HEK293T (cell line): ENCODE measurements at regions not wholly inside any gene's neighbourhood (a gene's known extent, or its start where the extent isn't known, plus 50 kb on each side); places are given as distances from the start of the nearest gene placed in this dataset.

Experiments used
- ARNT ChIP-seq: fragments of 450-650 bp; IDR thresholded peaks from 2 replicates; pipeline ENCODE4 v1.6.1; 2017; ENCODE audit warnings: mild to moderate bottlenecking
- BHLHE40 ChIP-seq: fragments of 450-650 bp; IDR thresholded peaks from 2 replicates; pipeline ENCODE4 v1.6.1; 2016; ENCODE audit warnings: mild to moderate bottlenecking, moderate library complexity, borderline replicate concordance
- ELF4 ChIP-seq: fragments of 450-650 bp; IDR thresholded peaks from 2 replicates; pipeline ENCODE4 v1.6.1; 2017; ENCODE audit warnings: antibody characterized with exemption
- FOXA1 ChIP-seq: fragments of 450-650 bp; IDR thresholded peaks from 2 replicates; pipeline ENCODE4 v1.6.1; 2016; ENCODE audit warnings: mild to moderate bottlenecking
- FOXK2 ChIP-seq: fragments of 450-650 bp; IDR thresholded peaks from 2 replicates; pipeline ENCODE4 v1.6.1; 2016; ENCODE audit warnings: mild to moderate bottlenecking
- FOXM1 ChIP-seq: fragments of 450-650 bp; IDR thresholded peaks from 2 replicates; pipeline ENCODE4 v1.6.1; 2017; ENCODE audit warnings: mild to moderate bottlenecking, borderline replicate concordance
- L3MBTL2 ChIP-seq: fragments of 450-650 bp; conservative IDR thresholded peaks from 2 replicates; pipeline ENCODE4 v1.6.1; 2016; ENCODE audit warnings: mild to moderate bottlenecking
- LEF1 ChIP-seq: fragments of 450-650 bp; IDR thresholded peaks from 2 replicates; pipeline ENCODE4 v1.6.1; 2017; ENCODE audit warnings: mild to moderate bottlenecking, borderline replicate concordance
- SP1 ChIP-seq: fragments of 450-650 bp; IDR thresholded peaks from 2 replicates; pipeline ENCODE4 v1.6.1; 2017
- TARDBP ChIP-seq: fragments of 450-650 bp; IDR thresholded peaks from 2 replicates; pipeline ENCODE4 v1.6.1; 2016

DNA sequence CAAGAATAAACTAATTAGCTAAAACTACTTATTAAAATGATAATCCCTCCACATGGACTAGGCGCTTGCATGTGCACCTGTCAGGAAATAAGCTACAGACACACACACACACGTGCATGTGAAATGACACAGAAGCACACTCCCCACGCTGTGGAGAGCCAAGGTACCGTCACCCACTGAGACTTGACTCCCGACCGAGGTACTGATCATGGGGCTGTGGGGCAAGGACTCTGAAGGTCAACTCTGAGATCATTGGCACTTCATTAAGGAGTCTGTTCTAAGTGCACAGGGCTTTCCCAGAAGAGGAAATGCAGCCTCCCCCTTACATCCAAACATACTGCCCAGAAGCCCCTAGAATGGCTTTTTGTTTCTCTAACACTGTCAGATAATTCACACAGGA, 264.4 kb upstream of the WWC1 start:
- TF ChIP-seq BHLHE40 (no peak), LEF1 (no peak), FOXA1 (no peak), TARDBP (no peak), FOXK2 (no peak), L3MBTL2 (no peak), FOXM1 (no peak), SP1 (no peak), ELF4 (no peak), ARNT (no peak)
